ENCODE measurements at regions not wholly inside any gene's neighbourhood (a gene's known extent, or its start where the extent isn't known, plus 50 kb on each side); places are given as distances from the start of the nearest gene placed in this dataset.

GRCh38 chr12:128168273-128168672 lies 98.7 kb upstream of the TMEM132C start:
- TF ChIP-seq CTCF (IDR thresholded peaks at IDR 0.05; ENCODE audit: control extremely low read depth in 1 of 3, insufficient read depth in 1 of 3, low read depth in 1 of 3, low read length in 3 of 3) (no peak), E2F6 (IDR thresholded peaks at IDR 0.05) (no peak), SRF (IDR thresholded peaks at IDR 0.05; ENCODE audit: low read depth, low read length) (no peak)
